Spleen (tissue), 11 donors: ENCODE measurements at regions not wholly inside any gene's neighbourhood (a gene's known extent, or its start where the extent isn't known, plus 50 kb on each side); places are given as distances from the start of the nearest gene placed in this dataset.

ENCODE experiments used
- DNase-seq: peaks from one replicate; pipeline ENCODE4 v3.0.0-alpha.2; 2020
- H3K27ac ChIP-seq, 8 donors: fragments of 200-600 bp; sonication (generic) in 7 of 8; 1 replicate in 4 of 8; 2 replicates in 4 of 8; pipeline versions ENCODE4 v1.5.0 to v1.8.0; 2016 to 2021; ENCODE audit warnings: inconsistent platforms in 4 of 8, mild to moderate bottlenecking in 4 of 8, moderate library complexity in 1 of 8
- H3K27me3 ChIP-seq, 7 donors: fragments of 200-600 bp; sonication (generic) in 6 of 7; replicated peaks in 1 of 7; 1 replicate in 4 of 7; 2 replicates in 3 of 7; pipeline versions ENCODE4 v1.5.0 to v1.8.0; 2016 to 2021; ENCODE audit warnings: inconsistent platforms in 3 of 7, mild to moderate bottlenecking in 1 of 7
- H3K36me3 ChIP-seq, 6 donors: fragments of 200-600 bp; sonication (generic) in 5 of 6; 1 replicate in 4 of 6; 2 replicates in 2 of 6; pipeline versions ENCODE4 v1.5.0 to v1.8.0; 2016 to 2021; ENCODE audit warnings: inconsistent platforms in 2 of 6
- H3K4me1 ChIP-seq, 6 donors: fragments of 200-600 bp; sonication (generic) in 5 of 6; 1 replicate in 3 of 6; 2 replicates in 3 of 6; pipeline versions ENCODE4 v1.5.0 to v1.8.0; 2016 to 2021; ENCODE audit warnings: inconsistent platforms in 3 of 6
- H3K4me3 ChIP-seq, 8 donors: fragments of 200-600 bp; sonication (generic) in 7 of 8; 1 replicate in 4 of 8; 2 replicates in 4 of 8; pipeline versions ENCODE4 v1.5.0 to v1.8.0; 2016 to 2021; ENCODE audit warnings: inconsistent platforms in 4 of 8, mild to moderate bottlenecking in 4 of 8, moderate library complexity in 2 of 8
- H3K9me3 ChIP-seq, 8 donors: fragments of 200-600 bp; sonication (generic) in 7 of 8; 1 replicate in 4 of 8; 2 replicates in 4 of 8; pipeline versions ENCODE4 v1.5.0 to v1.8.0; 2016 to 2021; ENCODE audit warnings: inconsistent platforms in 4 of 8
- POLR2A ChIP-seq, 3 donors: fragments of 450-650 bp; IDR thresholded peaks; one replicate each; pipeline ENCODE4 v1.5.1; 2017; ENCODE audit warnings: antibody characterized with exemption in 3 of 3, mild to moderate bottlenecking in 1 of 3
- POLR2AphosphoS5 ChIP-seq, 3 donors: sonication (generic); formaldehyde crosslinking; IDR thresholded peaks; one replicate each; pipeline ENCODE4 v1.5.1; 2017; ENCODE audit warnings: antibody characterized with exemption in 3 of 3
- WGBS, 5 donors: extraction: QIAGEN DNeasy Blood & Tissue Kit in 3 of 5; methylation state at CpG; one replicate each; pipeline versions ENCODE4 v1.1.5 to v1.1.7; 2013 to 2018; 5-methylcytosine and 5-hydroxymethylcytosine counted together
- intact Hi-C: fragments of 100-400 bp; cut with DNase I; formaldehyde crosslinking; loops from one replicate; pipeline ENCODE4 v1.15.0; 2023; ENCODE audit warnings: low total_unique reads
- TF ChIP-seq, protein P1 (sequence below), 11 experiments: fragments of 200-600 bp in 7 of 11; fragments of 450-650 bp in 4 of 11; sonication (generic) in 4 of 11; IDR thresholded peaks in 8 of 11; conservative IDR thresholded peaks in 3 of 11; 1 replicate in 7 of 11; 2 replicates in 4 of 11; pipeline versions ENCODE4 v1.4.0 to v1.8.0; 2016 to 2021; ENCODE audit warnings: antibody characterized with exemption in 11 of 11, inconsistent platforms in 4 of 11, mild to moderate bottlenecking in 1 of 11
- donor health status: healthy with polysubstance abuse.
- donor health status: DM: no; HTN: no; CAD: no; lungs with moderate emphysema.
- donor health status: DM: no; HTN: no; CAD: no.
- donor health status: Bipolar disorder and iron deficiency.
- donor health status: healthy.
- donor health status: DM: no; HTN: no; CAD: no.
- donor health status: DM: yes; HTN: yes; CAD: no.

DNA sequence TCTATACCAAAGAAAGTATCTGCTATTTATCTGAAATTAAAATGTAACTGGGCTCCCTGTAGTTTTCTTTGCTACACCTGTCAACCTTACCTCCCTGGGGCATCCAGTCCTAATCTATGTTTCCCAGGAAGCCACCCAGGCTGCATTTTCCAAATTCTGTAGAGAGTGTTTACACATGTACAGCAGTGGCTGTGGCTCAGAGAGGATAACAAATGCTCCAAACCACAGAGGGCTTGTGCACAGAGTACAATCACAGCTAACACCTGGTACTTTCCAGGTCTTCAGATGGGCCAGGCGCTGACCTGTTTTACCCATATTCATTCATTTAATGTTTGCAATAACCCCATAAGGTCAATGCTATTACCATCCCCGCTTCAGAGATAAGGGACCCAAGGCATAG is 146.5 kb upstream of the TNR start:
- H3K4me3 ChIP-seq = no peak overlapping the region
- 91 to 99% (median 96%) methylated on average over 2 of the region's 2 CpGs for WGBS, 5 donors
- TF ChIP-seq POLR2A (IDR thresholded peaks at IDR 0.05) = no peak
- TF ChIP-seq, protein P1, sequence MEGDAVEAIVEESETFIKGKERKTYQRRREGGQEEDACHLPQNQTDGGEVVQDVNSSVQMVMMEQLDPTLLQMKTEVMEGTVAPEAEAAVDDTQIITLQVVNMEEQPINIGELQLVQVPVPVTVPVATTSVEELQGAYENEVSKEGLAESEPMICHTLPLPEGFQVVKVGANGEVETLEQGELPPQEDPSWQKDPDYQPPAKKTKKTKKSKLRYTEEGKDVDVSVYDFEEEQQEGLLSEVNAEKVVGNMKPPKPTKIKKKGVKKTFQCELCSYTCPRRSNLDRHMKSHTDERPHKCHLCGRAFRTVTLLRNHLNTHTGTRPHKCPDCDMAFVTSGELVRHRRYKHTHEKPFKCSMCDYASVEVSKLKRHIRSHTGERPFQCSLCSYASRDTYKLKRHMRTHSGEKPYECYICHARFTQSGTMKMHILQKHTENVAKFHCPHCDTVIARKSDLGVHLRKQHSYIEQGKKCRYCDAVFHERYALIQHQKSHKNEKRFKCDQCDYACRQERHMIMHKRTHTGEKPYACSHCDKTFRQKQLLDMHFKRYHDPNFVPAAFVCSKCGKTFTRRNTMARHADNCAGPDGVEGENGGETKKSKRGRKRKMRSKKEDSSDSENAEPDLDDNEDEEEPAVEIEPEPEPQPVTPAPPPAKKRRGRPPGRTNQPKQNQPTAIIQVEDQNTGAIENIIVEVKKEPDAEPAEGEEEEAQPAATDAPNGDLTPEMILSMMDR (IDR thresholded peaks at IDR 0.05 in 8 of 11, conservative IDR thresholded peaks at IDR 0.05 in 3 of 11) = no peak
- no peak for TF ChIP-seq POLR2AphosphoS5 (IDR thresholded peaks at IDR 0.05)
- intact Hi-C loops = no loop called here
- no peak overlapping the region for H3K27ac ChIP-seq
- H3K36me3 ChIP-seq = no peaks in the 10 kb centered on the region
- H3K4me1 ChIP-seq = no peaks in the 10 kb centered on the region
- H3K9me3 ChIP-seq = no peaks in the 10 kb centered on the region
- no peak for DNase-seq
- peaks cover 0 to 14% (median 0%) of the 10 kb centered on the region in 7 donors for H3K27me3 ChIP-seq

DNA sequence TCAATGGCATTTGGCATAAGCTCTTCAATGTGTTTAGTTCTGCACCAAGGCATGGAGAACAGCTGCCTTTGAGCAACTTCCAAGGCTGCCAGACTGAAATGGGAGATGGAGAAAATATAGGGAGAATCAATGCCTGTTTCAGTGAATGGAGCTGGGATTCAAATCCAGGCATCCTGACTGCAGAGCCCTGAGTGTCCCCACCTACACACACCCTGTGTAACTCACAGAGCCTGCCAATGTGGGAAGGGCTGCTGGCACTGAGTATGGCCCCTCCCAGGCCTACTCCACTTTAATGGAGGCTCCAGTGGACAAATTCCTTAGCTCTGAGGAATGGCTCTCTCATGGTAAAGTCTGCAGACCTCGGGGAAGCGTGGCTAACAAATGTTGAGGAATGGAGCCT is 145.6 kb upstream of the TNR start:
- DNase-seq = no peak
- no peak for TF ChIP-seq POLR2AphosphoS5 (IDR thresholded peaks at IDR 0.05)
- TF ChIP-seq, protein P1 (IDR thresholded peaks at IDR 0.05 in 8 of 11, conservative IDR thresholded peaks at IDR 0.05 in 3 of 11) = no peak
- TF ChIP-seq POLR2A (IDR thresholded peaks at IDR 0.05) = no peak
- Histone ChIP-seq H3K4me3 (no peak overlapping the region), H3K36me3 (no peaks in the 10 kb centered on the region), H3K27ac (no peak overlapping the region), H3K27me3 (peaks cover 0 to 14% (median 0%) of the 10 kb centered on the region in 7 donors), H3K9me3 (no peaks in the 10 kb centered on the region), H3K4me1 (no peaks in the 10 kb centered on the region)
- intact Hi-C loops = no loop called here
- 78 to 97% (median 96%) methylated on average over 2 of the region's 2 CpGs for WGBS, 5 donors

DNA sequence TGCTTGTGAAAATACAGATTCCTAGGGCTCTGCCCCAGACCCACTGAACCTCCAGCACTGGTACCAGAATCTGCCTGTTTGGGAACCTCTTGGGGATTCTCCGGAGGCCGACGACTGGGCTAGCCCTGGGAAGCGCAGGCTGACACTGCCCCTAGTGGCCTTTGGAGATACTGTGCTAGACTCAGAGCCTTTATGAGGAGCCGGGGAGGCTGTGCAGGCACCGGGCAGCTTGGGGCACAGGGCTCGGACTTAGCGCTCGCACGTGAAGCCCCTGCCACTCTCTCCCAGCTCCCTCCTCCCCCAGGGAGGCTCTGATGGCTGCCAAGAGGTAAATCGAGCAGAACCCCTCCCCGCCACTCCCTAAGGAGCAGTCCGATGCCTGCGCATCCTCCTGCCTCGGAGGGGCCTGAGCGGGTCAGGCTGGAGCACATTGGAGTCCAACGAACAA is 144.6 kb upstream of the TNR start:
- Histone ChIP-seq H3K9me3 (no peaks in the 10 kb centered on the region), H3K36me3 (no peaks in the 10 kb centered on the region), H3K4me3 (no peak overlapping the region), H3K27ac (no peak overlapping the region), H3K27me3 (peaks cover 0 to 14% (median 0%) of the 10 kb centered on the region in 7 donors), H3K4me1 (no peaks in the 10 kb centered on the region)
- intact Hi-C loops = no loop called here
- no peak for DNase-seq
- WGBS, 5 donors = 34 to 52% (median 43%) methylated on average over 17 of the region's 17 CpGs
- TF ChIP-seq POLR2AphosphoS5 (IDR thresholded peaks at IDR 0.05) (no peak), POLR2A (IDR thresholded peaks at IDR 0.05) (no peak)
- TF ChIP-seq, protein P1 (IDR thresholded peaks at IDR 0.05 in 8 of 11, conservative IDR thresholded peaks at IDR 0.05 in 3 of 11) = peak in 10 of 11 experiments; percentile 21 to 74 (median 48)

DNA sequence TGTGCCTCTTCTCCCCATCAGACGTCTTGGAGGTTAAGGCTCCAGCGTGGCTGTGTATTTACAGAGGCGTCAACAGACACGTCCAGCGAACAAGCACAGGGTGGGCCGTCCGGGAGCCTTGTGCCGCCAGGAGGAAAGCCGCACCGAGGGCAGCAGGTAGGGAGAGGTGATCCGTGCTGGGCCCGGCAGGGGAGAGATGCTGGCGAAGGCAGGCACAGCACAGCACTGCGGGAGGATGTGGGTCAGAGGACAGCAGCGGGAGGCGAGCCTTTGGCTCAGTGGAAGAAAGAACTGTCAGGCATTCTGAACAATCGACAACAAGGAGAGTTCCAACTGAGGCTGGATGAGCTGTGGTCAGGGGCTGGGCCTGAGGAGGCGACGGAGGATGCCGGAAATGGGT is 144.1 kb upstream of the TNR start:
- no peaks in the 10 kb centered on the region for H3K36me3 ChIP-seq
- DNase-seq = no peak
- no peak overlapping the region for H3K27ac ChIP-seq
- TF ChIP-seq POLR2AphosphoS5 (IDR thresholded peaks at IDR 0.05) (no peak), POLR2A (IDR thresholded peaks at IDR 0.05) (no peak)
- TF ChIP-seq, protein P1 (IDR thresholded peaks at IDR 0.05 in 8 of 11, conservative IDR thresholded peaks at IDR 0.05 in 3 of 11) = no peak
- H3K27me3 ChIP-seq = peaks cover 0 to 14% (median 0%) of the 10 kb centered on the region in 7 donors
- H3K9me3 ChIP-seq = no peaks in the 10 kb centered on the region
- no peak overlapping the region for H3K4me3 ChIP-seq
- no peaks in the 10 kb centered on the region for H3K4me1 ChIP-seq
- intact Hi-C loops = no loop called here
- 75 to 87% (median 78%) methylated on average over 20 of the region's 20 CpGs for WGBS, 5 donors
